Astrocyte of the spinal cord (primary cell): ENCODE measurements at regions not wholly inside any gene's neighbourhood (a gene's known extent, or its start where the extent isn't known, plus 50 kb on each side); places are given as distances from the start of the nearest gene placed in this dataset.

Experiments used
- DNase-seq: peaks from one replicate; pipeline ENCODE4 v3.0.0; 2011; ENCODE audit warnings: low read depth, low spot score
- H3K4me3 ChIP-seq: 2 replicates; pipeline ENCODE4 v1.5.1; 2011; ENCODE audit warnings: low read depth, mild to moderate bottlenecking, low read length, moderate library complexity
- in situ Hi-C: cut with HindIII; loops from 2 replicates; pipeline ENCODE4 v1.10.0; 2017; ENCODE audit warnings: low sequenced_read_pairs
- TF ChIP-seq, protein P1 (sequence below): IDR thresholded peaks from 2 replicates; pipeline ENCODE4 v1.5.1; 2012; ENCODE audit warnings: low read depth, mild to moderate bottlenecking, low read length, inconsistent platforms

DNA sequence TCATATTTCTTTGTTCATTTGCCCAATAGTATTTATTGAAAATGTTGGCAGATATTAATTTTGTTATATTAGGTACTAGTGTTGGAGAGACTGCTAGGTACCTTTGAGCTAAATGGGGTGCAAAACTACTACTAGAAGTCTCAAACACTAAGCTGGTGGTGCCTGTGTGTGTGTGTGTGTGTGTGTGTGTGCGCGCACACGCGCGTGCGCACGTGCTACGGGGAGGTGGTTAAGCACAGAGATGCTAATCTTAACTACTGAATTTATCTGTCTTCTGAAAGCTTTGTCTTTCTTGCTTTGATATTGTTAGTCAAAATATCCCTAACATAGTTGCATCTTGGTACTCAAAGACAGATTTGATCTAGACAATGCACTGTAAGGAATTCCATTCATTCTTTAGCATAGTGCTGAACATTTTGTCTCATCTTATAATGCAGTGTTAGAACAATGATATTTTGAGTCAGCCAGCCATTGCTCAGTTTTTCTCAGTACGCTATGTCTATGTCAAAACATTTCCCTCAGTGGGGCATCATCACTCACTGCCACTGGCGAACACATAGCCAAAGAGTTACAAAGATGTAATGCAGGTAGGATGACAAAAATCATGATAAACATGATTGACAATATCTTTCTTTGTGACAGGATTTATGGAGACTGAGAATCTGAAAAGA, 396.0 kb upstream of the RGPD4 start:
- no peak for DNase-seq
- no peak overlapping the region for H3K4me3 ChIP-seq
- TF ChIP-seq, protein P1, sequence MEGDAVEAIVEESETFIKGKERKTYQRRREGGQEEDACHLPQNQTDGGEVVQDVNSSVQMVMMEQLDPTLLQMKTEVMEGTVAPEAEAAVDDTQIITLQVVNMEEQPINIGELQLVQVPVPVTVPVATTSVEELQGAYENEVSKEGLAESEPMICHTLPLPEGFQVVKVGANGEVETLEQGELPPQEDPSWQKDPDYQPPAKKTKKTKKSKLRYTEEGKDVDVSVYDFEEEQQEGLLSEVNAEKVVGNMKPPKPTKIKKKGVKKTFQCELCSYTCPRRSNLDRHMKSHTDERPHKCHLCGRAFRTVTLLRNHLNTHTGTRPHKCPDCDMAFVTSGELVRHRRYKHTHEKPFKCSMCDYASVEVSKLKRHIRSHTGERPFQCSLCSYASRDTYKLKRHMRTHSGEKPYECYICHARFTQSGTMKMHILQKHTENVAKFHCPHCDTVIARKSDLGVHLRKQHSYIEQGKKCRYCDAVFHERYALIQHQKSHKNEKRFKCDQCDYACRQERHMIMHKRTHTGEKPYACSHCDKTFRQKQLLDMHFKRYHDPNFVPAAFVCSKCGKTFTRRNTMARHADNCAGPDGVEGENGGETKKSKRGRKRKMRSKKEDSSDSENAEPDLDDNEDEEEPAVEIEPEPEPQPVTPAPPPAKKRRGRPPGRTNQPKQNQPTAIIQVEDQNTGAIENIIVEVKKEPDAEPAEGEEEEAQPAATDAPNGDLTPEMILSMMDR, result no peak
- in situ Hi-C loops, result no loop called here

DNA sequence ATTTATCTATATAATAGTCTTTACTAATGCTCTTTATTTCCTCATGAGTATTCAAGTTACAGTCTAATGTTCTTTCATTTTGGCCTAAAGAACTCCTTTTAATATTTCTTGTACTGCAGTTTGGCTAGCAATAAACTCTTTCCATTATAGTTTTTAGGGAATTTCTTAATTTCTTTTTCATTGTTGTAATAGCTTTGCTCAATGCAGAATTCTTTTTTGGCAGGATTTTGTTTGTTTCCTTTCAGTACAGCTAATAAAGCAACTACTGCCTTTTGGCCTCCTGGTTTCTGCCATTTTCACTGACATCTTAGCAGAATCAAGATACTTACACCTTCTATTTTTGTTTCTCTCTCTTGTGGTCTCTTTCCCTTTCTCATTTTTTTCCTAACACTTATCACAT, 390.4 kb upstream of the RGPD4 start:
- in situ Hi-C loops, result no loop called here
- H3K4me3 ChIP-seq, result no peak overlapping the region
- TF ChIP-seq, protein P1, result no peak
- DNase-seq, result no peak

DNA sequence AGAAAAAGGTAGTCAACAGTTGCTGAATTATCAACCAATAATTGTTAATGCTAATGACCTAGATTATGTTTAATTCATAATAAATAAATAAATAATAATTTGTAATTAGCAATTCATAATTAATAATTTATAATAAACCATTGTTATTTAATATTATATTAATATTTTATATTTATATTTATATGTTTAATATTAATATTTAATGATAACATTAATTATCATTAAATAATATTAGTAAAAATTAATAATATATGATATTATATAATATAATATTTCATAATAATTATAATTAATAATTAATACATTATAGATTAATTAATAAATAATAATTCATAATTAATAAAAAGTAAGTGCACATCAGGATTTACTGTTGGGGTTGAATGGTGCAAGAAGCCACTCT, 389.4 kb upstream of the RGPD4 start:
- H3K4me3 ChIP-seq, result no peak overlapping the region
- in situ Hi-C loops, result no loop called here
- TF ChIP-seq, protein P1, result no peak
- DNase-seq, result no peak

DNA sequence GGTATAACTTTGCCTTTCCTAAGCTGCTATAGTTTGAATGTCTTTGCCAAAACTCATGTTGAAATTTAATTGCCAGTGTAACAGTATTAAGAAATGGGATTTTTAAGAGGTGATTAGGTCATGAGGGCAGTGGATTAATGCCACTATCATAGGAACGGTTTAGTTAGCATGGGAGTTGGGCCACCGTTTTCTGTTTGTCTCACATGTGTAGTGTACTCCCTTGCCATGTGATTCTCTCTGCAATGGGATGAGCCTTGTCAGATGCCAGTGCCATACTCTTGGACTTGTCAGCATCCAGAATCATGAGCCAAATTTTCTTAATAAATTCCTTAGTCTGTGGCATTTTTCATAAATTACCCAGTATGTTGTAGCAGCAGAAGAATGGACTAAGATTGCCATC, 388.9 kb upstream of the RGPD4 start:
- H3K4me3 ChIP-seq, result no peak overlapping the region
- in situ Hi-C loops, result no loop called here
- DNase-seq, result no peak
- TF ChIP-seq, protein P1, result no peak

DNA sequence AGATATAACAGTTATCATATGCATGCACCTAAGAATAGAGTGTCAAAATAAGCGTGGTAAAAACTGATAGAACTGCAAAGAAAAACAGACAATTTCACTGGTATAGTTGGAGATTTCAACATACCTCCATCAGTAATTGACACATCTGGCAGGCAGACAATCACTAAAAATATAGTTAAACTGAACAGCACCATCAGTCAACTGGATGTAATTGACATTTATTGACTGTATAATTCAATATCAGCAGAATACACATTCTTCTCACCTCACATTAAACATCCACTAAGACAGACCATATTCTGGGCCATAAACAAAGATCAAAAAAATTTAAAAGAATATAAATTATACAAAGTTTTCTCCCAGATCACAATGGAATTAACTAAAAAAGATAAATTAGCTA, 378.5 kb upstream of the RGPD4 start:
- in situ Hi-C loops, result no loop called here
- TF ChIP-seq, protein P1, result no peak
- H3K4me3 ChIP-seq, result no peak overlapping the region
- no peak for DNase-seq

DNA sequence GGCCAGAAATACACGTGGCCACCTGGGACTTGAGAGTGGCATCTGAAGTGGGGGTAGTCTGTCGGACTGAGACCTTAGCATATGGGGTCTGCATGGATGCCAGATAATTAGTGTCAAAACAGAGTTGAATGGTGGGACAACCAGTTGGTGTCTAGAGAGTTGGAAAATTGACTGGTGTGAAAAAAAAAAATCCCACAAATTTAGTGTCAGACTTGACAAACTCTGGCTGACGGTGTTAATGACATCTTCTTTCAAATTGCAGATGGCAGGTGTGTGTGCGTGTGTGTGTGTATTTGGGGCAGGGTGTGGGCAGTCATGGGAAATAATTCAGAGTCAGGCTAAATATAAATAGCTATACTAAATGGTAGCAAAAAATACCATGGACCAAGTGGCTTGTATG, 365.4 kb upstream of the RGPD4 start:
- no peak for DNase-seq
- no peak overlapping the region for H3K4me3 ChIP-seq
- TF ChIP-seq, protein P1, result no peak
- in situ Hi-C loops, result no loop called here
